Smooth muscle cell (in vitro differentiated cells): ENCODE measurements at regions not wholly inside any gene's neighbourhood (a gene's known extent, or its start where the extent isn't known, plus 50 kb on each side); places are given as distances from the start of the nearest gene placed in this dataset.

Experiments
- DNase-seq: peaks from one replicate; lab custom pipeline; 2025; ENCODE audit not compliant: unreplicated experiment; lab: John Stamatoyannopoulos, UW
- H2AFZ ChIP-seq: fragments of 200-600 bp; sonication (generic); 2 replicates; pipeline ENCODE4 v1.6.0; 2016; ENCODE audit warnings: antibody characterized with exemption, low read depth, mild to moderate bottlenecking
- H3F3A ChIP-seq: fragments of 200-600 bp; sonication (generic); 2 replicates; pipeline ENCODE4 v1.6.0; 2017; ENCODE audit warnings: antibody characterized with exemption, low read depth
- H3K27ac ChIP-seq: fragments of 200-600 bp; sonication (generic); 2 replicates; pipeline ENCODE4 v1.5.1; 2016; ENCODE audit warnings: low read depth, mild to moderate bottlenecking
- H3K27me3 ChIP-seq: fragments of 200-600 bp; sonication (generic); 2 replicates; pipeline ENCODE4 v1.6.1; 2016; ENCODE audit warnings: low read depth, mild to moderate bottlenecking
- H3K36me3 ChIP-seq: fragments of 200-600 bp; sonication (generic); 2 replicates; pipeline ENCODE4 v1.5.1; 2016; ENCODE audit warnings: low read depth
- H3K4me1 ChIP-seq: fragments of 200-600 bp; sonication (generic); 2 replicates; pipeline ENCODE4 v1.5.1; 2016; ENCODE audit warnings: low read depth
- H3K4me2 ChIP-seq: fragments of 200-600 bp; sonication (generic); 2 replicates; pipeline ENCODE4 v1.6.0; 2016; ENCODE audit warnings: mild to moderate bottlenecking
- H3K4me3 ChIP-seq: fragments of 200-600 bp; sonication (generic); 2 replicates; pipeline ENCODE4 v1.5.1; 2016; ENCODE audit warnings: mild to moderate bottlenecking
- H3K79me2 ChIP-seq: fragments of 200-600 bp; sonication (generic); 2 replicates; pipeline ENCODE4 v1.6.0; 2016; ENCODE audit warnings: low read depth, mild to moderate bottlenecking
- H3K9ac ChIP-seq: fragments of 200-600 bp; sonication (generic); 2 replicates; pipeline ENCODE4 v1.6.0; 2016; ENCODE audit warnings: low read depth
- H3K9me3 ChIP-seq: fragments of 200-600 bp; sonication (generic); replicated peaks from 2 replicates; pipeline ENCODE4 v1.5.1; 2016; ENCODE audit warnings: low read depth
- H4K20me1 ChIP-seq: fragments of 200-600 bp; sonication (generic); 2 replicates; pipeline ENCODE4 v1.6.0; 2016; ENCODE audit warnings: low read depth
- WGBS: methylation state at CpG from one replicate; pipeline ENCODE4 v1.1.7; 2016; ENCODE audit warnings: low lambda C conversion rate; 5-methylcytosine and 5-hydroxymethylcytosine counted together
- TF ChIP-seq, protein P1 (sequence below): fragments of 200-600 bp; sonication (generic); IDR thresholded peaks from 2 replicates; pipeline ENCODE4 v1.5.1; 2017; ENCODE audit warnings: borderline replicate concordance, mild to moderate bottlenecking, antibody characterized with exemption; ENCODE audit not compliant: insufficient read depth, poor library complexity, severe bottlenecking

DNA sequence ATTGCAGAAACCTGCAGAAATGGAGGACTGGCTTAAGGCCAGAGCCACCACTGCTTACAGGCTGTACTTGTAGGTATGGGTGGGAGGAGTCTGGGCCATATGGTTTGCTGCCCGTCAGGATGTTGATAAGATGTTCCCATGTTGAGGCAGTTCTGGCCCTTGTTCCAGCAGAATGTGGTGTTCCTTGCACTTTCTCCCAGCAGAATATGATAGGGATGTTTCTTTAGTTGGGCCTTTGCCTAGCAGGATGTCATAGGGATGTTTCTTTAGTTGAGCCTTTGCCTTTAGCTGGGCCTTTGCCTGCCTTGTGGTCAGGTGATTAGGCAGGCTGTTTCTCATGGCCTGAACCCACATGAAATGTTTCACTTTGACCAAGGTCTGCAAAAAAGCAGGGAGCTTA lies 139.1 kb upstream of the PAQR3 start:
- Histone ChIP-seq H3K79me2 (no peaks in the 10 kb centered on the region), H3F3A (no peaks in the 10 kb centered on the region), H3K4me3 (no peak overlapping the region), H4K20me1 (no peaks in the 10 kb centered on the region), H3K27me3 (no peaks in the 10 kb centered on the region), H3K4me1 (no peaks in the 10 kb centered on the region), H3K27ac (no peak overlapping the region), H2AFZ (no peak overlapping the region), H3K9me3 (no peaks in the 10 kb centered on the region), H3K9ac (no peak overlapping the region), H3K4me2 (no peak overlapping the region), H3K36me3 (no peaks in the 10 kb centered on the region)
- DNase-seq, result no peak
- WGBS, result 53% methylated on average over 1 of the region's 1 CpG
- TF ChIP-seq, protein P1, sequence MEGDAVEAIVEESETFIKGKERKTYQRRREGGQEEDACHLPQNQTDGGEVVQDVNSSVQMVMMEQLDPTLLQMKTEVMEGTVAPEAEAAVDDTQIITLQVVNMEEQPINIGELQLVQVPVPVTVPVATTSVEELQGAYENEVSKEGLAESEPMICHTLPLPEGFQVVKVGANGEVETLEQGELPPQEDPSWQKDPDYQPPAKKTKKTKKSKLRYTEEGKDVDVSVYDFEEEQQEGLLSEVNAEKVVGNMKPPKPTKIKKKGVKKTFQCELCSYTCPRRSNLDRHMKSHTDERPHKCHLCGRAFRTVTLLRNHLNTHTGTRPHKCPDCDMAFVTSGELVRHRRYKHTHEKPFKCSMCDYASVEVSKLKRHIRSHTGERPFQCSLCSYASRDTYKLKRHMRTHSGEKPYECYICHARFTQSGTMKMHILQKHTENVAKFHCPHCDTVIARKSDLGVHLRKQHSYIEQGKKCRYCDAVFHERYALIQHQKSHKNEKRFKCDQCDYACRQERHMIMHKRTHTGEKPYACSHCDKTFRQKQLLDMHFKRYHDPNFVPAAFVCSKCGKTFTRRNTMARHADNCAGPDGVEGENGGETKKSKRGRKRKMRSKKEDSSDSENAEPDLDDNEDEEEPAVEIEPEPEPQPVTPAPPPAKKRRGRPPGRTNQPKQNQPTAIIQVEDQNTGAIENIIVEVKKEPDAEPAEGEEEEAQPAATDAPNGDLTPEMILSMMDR, result no peak

- no peaks in the 10 kb centered on the region for H3K27me3 ChIP-seq
- TF ChIP-seq, protein P1, result no peak
- DNase-seq, result no peak
- H3K4me2 ChIP-seq, result no peak overlapping the region
- H3K9me3 ChIP-seq, result no peaks in the 10 kb centered on the region
- no peak overlapping the region for H3K27ac ChIP-seq
- H4K20me1 ChIP-seq, result no peaks in the 10 kb centered on the region
- no peak overlapping the region for H2AFZ ChIP-seq
- H3K36me3 ChIP-seq, result no peaks in the 10 kb centered on the region
- 91% methylated on average over 1 of the region's 1 CpG for WGBS
- H3K4me1 ChIP-seq, result no peaks in the 10 kb centered on the region
- no peak overlapping the region for H3K4me3 ChIP-seq
- H3K9ac ChIP-seq, result no peak overlapping the region
- no peaks in the 10 kb centered on the region for H3K79me2 ChIP-seq
- H3F3A ChIP-seq, result no peaks in the 10 kb centered on the region
These were observed 134.8 kb upstream of the PAQR3 start for GRCh38 chr4:79074040-79074439.

GRCh38 chr4:79073471-79073870 lies 134.2 kb upstream of the PAQR3 start:
- no peak overlapping the region for H3K4me3 ChIP-seq
- H4K20me1 ChIP-seq, result no peaks in the 10 kb centered on the region
- no peaks in the 10 kb centered on the region for H3K9me3 ChIP-seq
- H3K79me2 ChIP-seq, result no peaks in the 10 kb centered on the region
- no peak overlapping the region for H3K4me2 ChIP-seq
- WGBS, result 92% methylated on average over 1 of the region's 1 CpG
- H3K36me3 ChIP-seq, result no peaks in the 10 kb centered on the region
- H3K27me3 ChIP-seq, result no peaks in the 10 kb centered on the region
- TF ChIP-seq, protein P1, result no peak
- no peak overlapping the region for H2AFZ ChIP-seq
- DNase-seq, result no peak
- H3K9ac ChIP-seq, result no peak overlapping the region
- H3K27ac ChIP-seq, result no peak overlapping the region
- no peaks in the 10 kb centered on the region for H3K4me1 ChIP-seq
- H3F3A ChIP-seq, result no peaks in the 10 kb centered on the region

DNA sequence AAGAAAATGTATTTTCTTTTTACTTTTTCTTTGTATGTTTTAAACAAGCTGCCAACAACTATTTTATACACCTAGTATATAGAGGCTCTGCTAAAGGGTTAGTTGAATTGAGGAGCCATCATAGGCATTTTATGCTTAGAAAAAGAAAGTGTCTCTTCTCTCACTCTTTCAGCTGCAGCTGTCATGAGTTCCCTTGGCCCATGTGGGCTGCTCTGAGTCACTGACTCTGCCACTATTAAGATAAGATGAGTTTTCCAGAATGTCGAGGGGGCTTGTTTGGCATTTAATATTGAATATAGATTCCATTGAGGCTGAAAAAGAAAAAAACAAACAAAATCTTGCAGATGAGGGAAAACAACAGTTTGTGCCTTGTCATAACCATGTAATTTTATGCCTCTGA lies 126.0 kb upstream of the PAQR3 start:
- Histone ChIP-seq H3K4me3 (no peak overlapping the region), H3K9ac (no peak overlapping the region), H3K9me3 (no peaks in the 10 kb centered on the region), H4K20me1 (no peaks in the 10 kb centered on the region), H3K27me3 (no peaks in the 10 kb centered on the region), H3F3A (no peaks in the 10 kb centered on the region), H3K79me2 (no peaks in the 10 kb centered on the region), H3K4me2 (no peak overlapping the region), H3K36me3 (no peaks in the 10 kb centered on the region), H3K27ac (no peak overlapping the region), H3K4me1 (no peaks in the 10 kb centered on the region), H2AFZ (no peak overlapping the region)
- TF ChIP-seq, protein P1, result no peak
- no peak for DNase-seq
- WGBS, result 16% methylated on average over 1 of the region's 1 CpG
